Smooth muscle cell (in vitro differentiated cells): ENCODE measurements at regions not wholly inside any gene's neighbourhood (a gene's known extent, or its start where the extent isn't known, plus 50 kb on each side); places are given as distances from the start of the nearest gene placed in this dataset.

Experiments
- DNase-seq: peaks from one replicate; lab custom pipeline; 2025; ENCODE audit not compliant: unreplicated experiment; lab: John Stamatoyannopoulos, UW
- H2AFZ ChIP-seq: fragments of 200-600 bp; sonication (generic); 2 replicates; pipeline ENCODE4 v1.6.0; 2016; ENCODE audit warnings: antibody characterized with exemption, low read depth, mild to moderate bottlenecking
- H3F3A ChIP-seq: fragments of 200-600 bp; sonication (generic); 2 replicates; pipeline ENCODE4 v1.6.0; 2017; ENCODE audit warnings: antibody characterized with exemption, low read depth
- H3K27ac ChIP-seq: fragments of 200-600 bp; sonication (generic); 2 replicates; pipeline ENCODE4 v1.5.1; 2016; ENCODE audit warnings: low read depth, mild to moderate bottlenecking
- H3K27me3 ChIP-seq: fragments of 200-600 bp; sonication (generic); 2 replicates; pipeline ENCODE4 v1.6.1; 2016; ENCODE audit warnings: low read depth, mild to moderate bottlenecking
- H3K36me3 ChIP-seq: fragments of 200-600 bp; sonication (generic); 2 replicates; pipeline ENCODE4 v1.5.1; 2016; ENCODE audit warnings: low read depth
- H3K4me1 ChIP-seq: fragments of 200-600 bp; sonication (generic); 2 replicates; pipeline ENCODE4 v1.5.1; 2016; ENCODE audit warnings: low read depth
- H3K4me2 ChIP-seq: fragments of 200-600 bp; sonication (generic); 2 replicates; pipeline ENCODE4 v1.6.0; 2016; ENCODE audit warnings: mild to moderate bottlenecking
- H3K4me3 ChIP-seq: fragments of 200-600 bp; sonication (generic); 2 replicates; pipeline ENCODE4 v1.5.1; 2016; ENCODE audit warnings: mild to moderate bottlenecking
- H3K79me2 ChIP-seq: fragments of 200-600 bp; sonication (generic); 2 replicates; pipeline ENCODE4 v1.6.0; 2016; ENCODE audit warnings: low read depth, mild to moderate bottlenecking
- H3K9ac ChIP-seq: fragments of 200-600 bp; sonication (generic); 2 replicates; pipeline ENCODE4 v1.6.0; 2016; ENCODE audit warnings: low read depth
- H3K9me3 ChIP-seq: fragments of 200-600 bp; sonication (generic); replicated peaks from 2 replicates; pipeline ENCODE4 v1.5.1; 2016; ENCODE audit warnings: low read depth
- H4K20me1 ChIP-seq: fragments of 200-600 bp; sonication (generic); 2 replicates; pipeline ENCODE4 v1.6.0; 2016; ENCODE audit warnings: low read depth
- CTCF ChIP-seq: fragments of 200-600 bp; sonication (generic); IDR thresholded peaks from 2 replicates; pipeline ENCODE4 v1.5.1; 2017; ENCODE audit warnings: borderline replicate concordance, mild to moderate bottlenecking, antibody characterized with exemption; ENCODE audit not compliant: insufficient read depth, poor library complexity, severe bottlenecking
- WGBS: methylation state at CpG from one replicate; pipeline ENCODE4 v1.1.7; 2016; ENCODE audit warnings: low lambda C conversion rate; 5-methylcytosine and 5-hydroxymethylcytosine counted together

GRCh38 chr20:11231742-11232648 is 558.2 kb upstream of the JAG1 start:
- DNase-seq, result no peak
- Histone ChIP-seq H3K9me3 (no peaks in the 10 kb centered on the region), H3F3A (peaks cover 15% of the 10 kb centered on the region), H3K27ac (no peak overlapping the region), H3K79me2 (no peaks in the 10 kb centered on the region), H3K4me2 (no peak overlapping the region), H3K36me3 (no peaks in the 10 kb centered on the region), H2AFZ (no peak overlapping the region), H3K4me3 (no peak overlapping the region), H3K9ac (no peak overlapping the region), H4K20me1 (no peaks in the 10 kb centered on the region), H3K27me3 (no peaks in the 10 kb centered on the region), H3K4me1 (peaks cover 31% of the 10 kb centered on the region)
- no peak for TF ChIP-seq CTCF
- 94% methylated on average over 11 of the region's 11 CpGs for whole genome bisulfite sequencing

GRCh38 chr20:11232896-11233295 is 559.1 kb upstream of the JAG1 start:
- TF ChIP-seq CTCF, result no peak
- no peak overlapping the region for H3K9ac ChIP-seq
- H4K20me1 ChIP-seq, result no peaks in the 10 kb centered on the region
- no peak for DNase-seq
- no peaks in the 10 kb centered on the region for H3K79me2 ChIP-seq
- WGBS, result 37% methylated on average over 8 of the region's 8 CpGs
- H3K4me3 ChIP-seq, result no peak overlapping the region
- H3K9me3 ChIP-seq, result no peaks in the 10 kb centered on the region
- no peak overlapping the region for H3K27ac ChIP-seq
- no peaks in the 10 kb centered on the region for H3K27me3 ChIP-seq
- peaks cover 31% of the 10 kb centered on the region for H3K4me1 ChIP-seq
- peak overlapping the region; percentile 91 for H2AFZ ChIP-seq
- no peaks in the 10 kb centered on the region for H3K36me3 ChIP-seq
- peak overlapping the region; percentile 1 for H3K4me2 ChIP-seq
- H3F3A ChIP-seq, result peaks cover 15% of the 10 kb centered on the region

- Histone ChIP-seq H3K9me3 (no peaks in the 10 kb centered on the region), H3K27me3 (no peaks in the 10 kb centered on the region), H3K27ac (peak overlapping the region; percentile 73), H3K4me3 (no peak overlapping the region), H3K79me2 (no peaks in the 10 kb centered on the region), H3F3A (peaks cover 15% of the 10 kb centered on the region), H3K36me3 (no peaks in the 10 kb centered on the region), H3K4me2 (peak overlapping the region; percentile 40), H3K4me1 (peaks cover 31% of the 10 kb centered on the region), H2AFZ (peak overlapping the region; percentile 64), H4K20me1 (no peaks in the 10 kb centered on the region), H3K9ac (no peak overlapping the region)
- no peak for TF ChIP-seq CTCF
- 29% methylated on average over 1 of the region's 1 CpG for WGBS
- DNase-seq, result no peak
These were observed 560.4 kb upstream of the JAG1 start for GRCh38 chr20:11234181-11234580.
